ENCODE measurements at regions not wholly inside any gene's neighbourhood (a gene's known extent, or its start where the extent isn't known, plus 50 kb on each side); places are given as distances from the start of the nearest gene placed in this dataset.

DNA sequence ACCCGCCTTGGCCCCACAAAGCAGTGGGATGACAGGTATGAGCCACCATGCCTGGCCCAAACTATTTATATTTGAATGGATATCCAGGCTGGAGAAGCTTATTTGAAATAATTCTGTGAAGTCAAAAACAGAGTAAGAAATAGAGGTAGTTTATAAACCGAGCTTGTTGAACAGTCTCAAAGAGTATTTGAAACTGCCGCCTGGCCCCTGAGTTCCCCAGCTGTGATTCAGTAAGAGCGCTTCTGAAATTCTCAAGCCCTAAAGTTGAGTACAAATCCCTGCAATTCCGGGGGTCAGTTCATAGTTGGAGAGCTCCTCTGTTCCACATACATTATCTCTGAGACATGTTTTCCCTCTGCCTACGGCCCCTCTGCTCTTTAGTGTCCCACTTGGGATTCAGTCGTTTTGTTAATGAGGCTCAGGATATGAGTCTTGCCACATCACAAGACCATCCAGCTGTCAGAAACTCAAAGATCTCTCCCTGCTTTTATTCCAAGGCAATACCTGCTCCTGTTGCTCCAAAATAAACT is 127.8 kb downstream of the SOD2 start:
- TF ChIP-seq POLR2A (IDR thresholded peaks at IDR 0.05; ENCODE audit: low read depth, low read length) (no peak), POLR2AphosphoS5 (IDR thresholded peaks at IDR 0.05; ENCODE audit: low read depth, low read length) (no peak), TAF1 (IDR thresholded peaks at IDR 0.05; ENCODE audit: borderline replicate concordance, low read depth, low read length) (no peak)
